Uterus (tissue), 2 donors: ENCODE measurements at regions not wholly inside any gene's neighbourhood (a gene's known extent, or its start where the extent isn't known, plus 50 kb on each side); places are given as distances from the start of the nearest gene placed in this dataset.

Experiments used
- CTCF ChIP-seq, 4 experiments: fragments of 200-600 bp in 2 of 4; fragments of 450-650 bp in 2 of 4; sonication (generic) in 2 of 4; IDR thresholded peaks; one replicate each; pipeline ENCODE4 v1.5.1; 2016 to 2019; ENCODE audit warnings: antibody characterized with exemption in 4 of 4, mild to moderate bottlenecking in 2 of 4, moderate library complexity in 1 of 4
- POLR2A ChIP-seq, 2 donors: fragments of 450-650 bp; IDR thresholded peaks; one replicate each; pipeline ENCODE4 v1.6.1; 2016; ENCODE audit warnings: antibody characterized with exemption in 2 of 2, mild to moderate bottlenecking in 1 of 2, moderate library complexity in 1 of 2

- no peak for TF ChIP-seq CTCF (IDR thresholded peaks at IDR 0.05)
- no peak for TF ChIP-seq POLR2A (IDR thresholded peaks at IDR 0.05)
Measured at GRCh38 chr6:167526465-167527368, 201.8 kb downstream of the TTLL2 start.
